K562 (cell line): ENCODE measurements at regions not wholly inside any gene's neighbourhood (a gene's known extent, or its start where the extent isn't known, plus 50 kb on each side); places are given as distances from the start of the nearest gene placed in this dataset.

Experiments
- ATAC-seq: fragments of 200-7000 bp; cut with Tn5 transposase; 3 replicates; pipeline ENCODE4 v1.9.1; 2020; ENCODE audit warnings: moderate library complexity
- BruUV-seq: library from RNA; stranded (reverse); fragments of 400-500 nt; replicated peaks from 2 replicates; lab custom pipeline; 2021; lab: Mats Ljungman, UMichigan
- CTCF ChIA-PET: fragments of 300-600 bp; formaldehyde crosslinking; extraction: SDS; loops from one replicate; lab custom pipeline; 2021; ENCODE audit warnings: low intra/inter-chr PET ratio; lab: Yijun Ruan, JAX
- POLR2A ChIA-PET: fragments of 300-600, 350-650 bp; sonication (Branson Sonifier 250); formaldehyde crosslinking; extraction: SDS; loops from one replicate; lab custom pipeline; 2021; ENCODE audit warnings: antibody characterized with exemption, inconsistent platforms; lab: Yijun Ruan, JAX
- DNase-seq, 4 experiments: peaks; one replicate each; pipeline versions ENCODE4 v3.0.0 to v3.0.0-alpha.2; 2011 to 2018; ENCODE audit warnings: low spot score in 3 of 4, mixed read lengths in 3 of 4; ENCODE audit errors: extremely low read depth in 1 of 4
- FAIRE-seq: peaks from 2 replicates; lab custom pipeline; 2011; peaks lifted over from hg19 to GRCh38; lab: Jason Lieb, UNC
- H2AFZ ChIP-seq: 2 replicates; pipeline ENCODE4 v1.6.0; 2011; ENCODE audit warnings: low read depth, low read length, control low read depth, inconsistent platforms
- H3K27ac ChIP-seq: fragments of 200-600 bp; 3 replicates; pipeline ENCODE4 v1.8.0; 2011; ENCODE audit warnings: low read depth, mild to moderate bottlenecking, control low read depth, inconsistent platforms, low read length, moderate library complexity, mixed read lengths; ENCODE audit errors: extremely low read depth
- H3K27me3 ChIP-seq, 2 experiments: fragments of 300-600 bp in 1 of 2; 2 replicates in 1 of 2; 3 replicates in 1 of 2; pipeline versions ENCODE4 v1.6.0 to v1.8.0; 2011; ENCODE audit warnings: inconsistent platforms in 2 of 2, low read length in 2 of 2, mild to moderate bottlenecking in 1 of 2, mixed read lengths in 1 of 2, moderate library complexity in 1 of 2; ENCODE audit not compliant: control insufficient read depth in 2 of 2, insufficient read depth in 2 of 2
- H3K36me3 ChIP-seq: fragments of 300-600 bp; 3 replicates; pipeline ENCODE4 v1.8.0; 2011; ENCODE audit warnings: mild to moderate bottlenecking, low read length, inconsistent platforms; ENCODE audit not compliant: control insufficient read depth, insufficient read depth
- H3K4me1 ChIP-seq, 2 experiments: fragments of 200-600 bp in 1 of 2; replicated peaks in 1 of 2; 2 replicates in 1 of 2; 3 replicates in 1 of 2; pipeline versions ENCODE4 v1.5.1 to v1.8.0; 2011; ENCODE audit warnings: inconsistent platforms in 2 of 2, low read length in 2 of 2, mild to moderate bottlenecking in 1 of 2, mixed read lengths in 1 of 2, moderate library complexity in 1 of 2; ENCODE audit not compliant: control insufficient read depth in 2 of 2, insufficient read depth in 2 of 2
- H3K4me2 ChIP-seq: 2 replicates; pipeline ENCODE4 v1.6.1; 2011; ENCODE audit warnings: low read length, control low read depth, inconsistent platforms, mixed read lengths; ENCODE audit not compliant: insufficient read depth
- H3K4me3 ChIP-seq: fragments of 200-600 bp; sonication (generic), shearing (Covaris generic); 2 replicates; pipeline ENCODE4 v1.5.1; 2016; ENCODE audit warnings: control low read depth, inconsistent platforms
- H3K79me2 ChIP-seq: fragments of 200-600 bp; 3 replicates; pipeline ENCODE4 v1.8.0; 2011; ENCODE audit warnings: low read length, inconsistent platforms; ENCODE audit not compliant: control insufficient read depth, insufficient read depth
- H3K9ac ChIP-seq, 2 experiments: 2 replicates each; pipeline versions ENCODE4 v1.6.0 to v1.6.1; 2011; ENCODE audit warnings: low read depth in 2 of 2, low read length in 2 of 2, control low read depth in 1 of 2, inconsistent platforms in 1 of 2, mild to moderate bottlenecking in 1 of 2, mixed read lengths in 1 of 2; ENCODE audit not compliant: insufficient read depth in 1 of 2
- H3K9me1 ChIP-seq: one replicate; pipeline ENCODE4 v1.6.0; 2011; ENCODE audit warnings: inconsistent platforms, mild to moderate bottlenecking, low read length, moderate library complexity; ENCODE audit not compliant: control insufficient read depth, insufficient read depth
- H3K9me3 ChIP-seq: replicated peaks from 2 replicates; pipeline ENCODE4 v1.5.1; 2011; ENCODE audit warnings: low read depth, low read length, inconsistent platforms; ENCODE audit not compliant: control insufficient read depth, insufficient read depth
- H4K20me1 ChIP-seq: replicated peaks from 2 replicates; pipeline ENCODE4 v1.6.1; 2011; ENCODE audit warnings: low read length, inconsistent platforms, mixed read lengths; ENCODE audit not compliant: control insufficient read depth, insufficient read depth
- ARID4B ChIP-seq: sonication (generic); formaldehyde crosslinking; IDR thresholded peaks from 2 replicates; pipeline ENCODE4 v1.8.0; 2022; ENCODE audit warnings: mild to moderate bottlenecking, missing genetic modification reagents
- EHMT2 ChIP-seq: fragments of 450-650 bp; IDR thresholded peaks from 2 replicates; pipeline ENCODE4 v1.6.1; 2018; ENCODE audit warnings: antibody characterized with exemption
- MCM5 ChIP-seq: fragments of 450-650 bp; IDR thresholded peaks from 2 replicates; pipeline ENCODE4 v1.6.1; 2016; ENCODE audit warnings: low read depth
- MXI1 ChIP-seq: IDR thresholded peaks from 2 replicates; pipeline ENCODE4 v1.6.1; 2011; ENCODE audit warnings: low read depth, mild to moderate bottlenecking, improper control_type of control experiment, low read length
- NCOR1 ChIP-seq: fragments of 450-650 bp; IDR thresholded peaks from 2 replicates; pipeline ENCODE4 v1.6.1; 2016; ENCODE audit warnings: mild to moderate bottlenecking, moderate library complexity
- SAFB ChIP-seq: fragments of 200-400 bp; formaldehyde crosslinking; IDR thresholded peaks from 2 replicates; pipeline ENCODE4 v1.6.1; 2017; ENCODE audit warnings: low read depth, low read length, borderline replicate concordance
- SMAD4 ChIP-seq: fragments of 250-450 bp; sonication (Bioruptor Pico); conservative IDR thresholded peaks from 2 replicates; pipeline ENCODE4 v1.8.0; 2021; ENCODE audit warnings: inconsistent platforms, mild to moderate bottlenecking, moderate library complexity
- STAT5A ChIP-seq: IDR thresholded peaks from 2 replicates; pipeline ENCODE4 v1.6.1; 2012; ENCODE audit warnings: low read length, inconsistent platforms, borderline replicate concordance
- ZBTB2 ChIP-seq: fragments of 450-650 bp; IDR thresholded peaks from 2 replicates; pipeline ENCODE4 v1.6.1; 2016; ENCODE audit warnings: antibody characterized with exemption
- ZFX ChIP-seq: sonication (generic); formaldehyde crosslinking; IDR thresholded peaks from 2 replicates; pipeline ENCODE4 v1.8.0; 2022; ENCODE audit warnings: mild to moderate bottlenecking, missing genetic modification reagents, moderate library complexity
- ZNF583 ChIP-seq: fragments of 250-450 bp; sonication (Bioruptor Pico); IDR thresholded peaks from 2 replicates; pipeline ENCODE4 v1.4.0; 2020
- WGBS: fragments of 100-300 bp; shearing (Covaris generic); methylation state at CpG from one replicate; pipeline ENCODE4 v1.1.6; 2016; ENCODE audit warnings: low coverage, mixed read lengths; ENCODE audit not compliant: insufficient coverage; ENCODE audit errors: missing lambda C conversion rate; 5-methylcytosine and 5-hydroxymethylcytosine counted together
- in situ Hi-C: fragments of 300-500 bp; cut with MboI; formaldehyde crosslinking; loops from 4 replicates; pipeline ENCODE4 v1.15.0; 2018; ENCODE audit warnings: inconsistent platforms, mixed read lengths
- intact Hi-C: fragments of 100-400 bp; cut with micrococcal nuclease; formaldehyde crosslinking; loops from 2 replicates; pipeline ENCODE4 v1.14.2; 2022
- TF ChIP-seq, protein P1 (sequence below): fragments of 450-650 bp; IDR thresholded peaks from 2 replicates; pipeline ENCODE4 v1.6.1; 2014; ENCODE audit warnings: low read depth, mild to moderate bottlenecking, moderate library complexity, borderline replicate concordance
- TF ChIP-seq, protein P2 (sequence below), 2 experiments: fragments of 250-450 bp in 1 of 2; fragments of 450-650 bp in 1 of 2; sonication (Bioruptor Pico) in 1 of 2; IDR thresholded peaks; 2 replicates each; pipeline versions ENCODE4 v1.6.1 to v1.8.0; 2016 to 2021; ENCODE audit warnings: mild to moderate bottlenecking in 2 of 2, moderate library complexity in 2 of 2, missing compliant biosample characterization in 1 of 2, missing genetic modification characterization in 1 of 2
- TF ChIP-seq, protein P3 (sequence below), 2 experiments: fragments of 200-800 bp in 1 of 2; sonication (Bioruptor generic) in 1 of 2; sonication (generic) in 1 of 2; formaldehyde crosslinking in 1 of 2; IDR thresholded peaks in 1 of 2; conservative IDR thresholded peaks in 1 of 2; 2 replicates each; pipeline versions ENCODE4 v1.5.0 to v1.6.1; 2016 to 2020; ENCODE audit warnings: missing compliant biosample characterization in 1 of 2, missing genetic modification characterization in 1 of 2, missing genetic modification reagents in 1 of 2

- no peaks in the 10 kb centered on the region for H3K9me1 ChIP-seq
- WGBS, result 0% methylated on average over 1 of the region's 1 CpG
- no peaks in the 10 kb centered on the region for H3K9me3 ChIP-seq
- ATAC-seq (no peak), FAIRE-seq (no peak), DNase-seq (no peak)
- in situ Hi-C loops, result no loop called here
- H3K9ac ChIP-seq, result no peak overlapping the region
- ChIA-PET POLR2A (no interaction called here), CTCF (no interaction called here)
- no peak overlapping the region for H3K4me3 ChIP-seq
- H3K36me3 ChIP-seq, result no peaks in the 10 kb centered on the region
- H3K4me2 ChIP-seq, result no peak overlapping the region
- peaks cover 6 to 35% of the 10 kb centered on the region in 2 experiments; a peak in 4 of 5 replicates for H3K27me3 ChIP-seq
- intact Hi-C loops, result no loop called here
- no peaks in the 10 kb centered on the region for H3K79me2 ChIP-seq
- no TSS peak for BruUV-seq
- no peak overlapping the region for H2AFZ ChIP-seq
- peaks cover 4% of the 10 kb centered on the region; the same call in 1 of the 2 replicates for H4K20me1 ChIP-seq
- H3K4me1 ChIP-seq, result no peaks in the 10 kb centered on the region
- no peak overlapping the region for H3K27ac ChIP-seq
- TF ChIP-seq, protein P1, sequence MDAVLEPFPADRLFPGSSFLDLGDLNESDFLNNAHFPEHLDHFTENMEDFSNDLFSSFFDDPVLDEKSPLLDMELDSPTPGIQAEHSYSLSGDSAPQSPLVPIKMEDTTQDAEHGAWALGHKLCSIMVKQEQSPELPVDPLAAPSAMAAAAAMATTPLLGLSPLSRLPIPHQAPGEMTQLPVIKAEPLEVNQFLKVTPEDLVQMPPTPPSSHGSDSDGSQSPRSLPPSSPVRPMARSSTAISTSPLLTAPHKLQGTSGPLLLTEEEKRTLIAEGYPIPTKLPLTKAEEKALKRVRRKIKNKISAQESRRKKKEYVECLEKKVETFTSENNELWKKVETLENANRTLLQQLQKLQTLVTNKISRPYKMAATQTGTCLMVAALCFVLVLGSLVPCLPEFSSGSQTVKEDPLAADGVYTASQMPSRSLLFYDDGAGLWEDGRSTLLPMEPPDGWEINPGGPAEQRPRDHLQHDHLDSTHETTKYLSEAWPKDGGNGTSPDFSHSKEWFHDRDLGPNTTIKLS, result no peak
- TF ChIP-seq MXI1, result no peak
- no peak for TF ChIP-seq ARID4B (CRISPR knock-in tag)
- no peak for TF ChIP-seq STAT5A
- TF ChIP-seq, protein P2, sequence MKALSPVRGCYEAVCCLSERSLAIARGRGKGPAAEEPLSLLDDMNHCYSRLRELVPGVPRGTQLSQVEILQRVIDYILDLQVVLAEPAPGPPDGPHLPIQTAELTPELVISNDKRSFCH (CRISPR knock-in tag; IDR thresholded peaks at IDR 0.05), result no peak
- TF ChIP-seq, protein P2 (tag; IDR thresholded peaks at IDR 0.05), result no peak
- TF ChIP-seq ZFX (CRISPR knock-in tag), result no peak
- no peak for TF ChIP-seq SAFB
- no peak for TF ChIP-seq EHMT2
- TF ChIP-seq ZNF583 (CRISPR knock-in tag), result no peak
- TF ChIP-seq MCM5, result no peak
- no peak for TF ChIP-seq NCOR1
- no peak for TF ChIP-seq ZBTB2
- TF ChIP-seq, protein P3, sequence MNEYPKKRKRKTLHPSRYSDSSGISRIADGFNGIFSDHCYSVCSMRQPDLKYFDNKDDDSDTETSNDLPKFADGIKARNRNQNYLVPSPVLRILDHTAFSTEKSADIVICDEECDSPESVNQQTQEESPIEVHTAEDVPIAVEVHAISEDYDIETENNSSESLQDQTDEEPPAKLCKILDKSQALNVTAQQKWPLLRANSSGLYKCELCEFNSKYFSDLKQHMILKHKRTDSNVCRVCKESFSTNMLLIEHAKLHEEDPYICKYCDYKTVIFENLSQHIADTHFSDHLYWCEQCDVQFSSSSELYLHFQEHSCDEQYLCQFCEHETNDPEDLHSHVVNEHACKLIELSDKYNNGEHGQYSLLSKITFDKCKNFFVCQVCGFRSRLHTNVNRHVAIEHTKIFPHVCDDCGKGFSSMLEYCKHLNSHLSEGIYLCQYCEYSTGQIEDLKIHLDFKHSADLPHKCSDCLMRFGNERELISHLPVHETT (CRISPR knock-in tag; conservative IDR thresholded peaks at IDR 0.05 in 1 of 2, IDR thresholded peaks at IDR 0.05 in 1 of 2), result no peak
- TF ChIP-seq SMAD4 (CRISPR knock-in tag), result no peak
These were observed 168.6 kb downstream of the FGF18 start for GRCh38 chr5:171588046-171588445.
